Heart right ventricle (tissue), 16 donors: ENCODE measurements at regions not wholly inside any gene's neighbourhood (a gene's known extent, or its start where the extent isn't known, plus 50 kb on each side); places are given as distances from the start of the nearest gene placed in this dataset.

ENCODE experiments used
- ATAC-seq, 8 donors: fragments of 200-7000 bp; cut with Tn5 transposase; one replicate each; pipeline ENCODE4 v1.9.1; 2020; ENCODE audit warnings: mild to moderate bottlenecking in 8 of 8, moderate library complexity in 8 of 8, moderate number of reproducible peaks in 1 of 8
- DNase-seq, 2 donors: peaks; one replicate each; pipeline ENCODE4 v3.0.0-alpha.2; 2020
- H3K27ac ChIP-seq, 10 donors: fragments of 200-600 bp; sonication (generic) in 2 of 10; one replicate each; pipeline versions ENCODE4 v1.5.0 to v1.8.0; 2020 to 2022; ENCODE audit warnings: mild to moderate bottlenecking in 3 of 10
- H3K27me3 ChIP-seq, 7 donors: fragments of 200-600 bp; one replicate each; pipeline ENCODE4 v1.8.0; 2021 to 2022; ENCODE audit warnings: mild to moderate bottlenecking in 2 of 7
- H3K36me3 ChIP-seq, 9 donors: fragments of 200-600 bp; sonication (generic) in 1 of 9; one replicate each; pipeline versions ENCODE4 v1.5.0 to v1.8.0; 2020 to 2022; ENCODE audit warnings: mild to moderate bottlenecking in 2 of 9
- H3K4me1 ChIP-seq, 9 donors: fragments of 200-600 bp; sonication (generic) in 1 of 9; one replicate each; pipeline versions ENCODE4 v1.5.0 to v1.8.0; 2020 to 2022; ENCODE audit warnings: mild to moderate bottlenecking in 4 of 9
- H3K4me3 ChIP-seq, 10 donors: fragments of 200-600 bp; sonication (generic) in 2 of 10; one replicate each; pipeline versions ENCODE4 v1.5.0 to v1.8.0; 2020 to 2022; ENCODE audit warnings: mild to moderate bottlenecking in 7 of 10, moderate library complexity in 2 of 10
- H3K9me3 ChIP-seq, 11 donors: fragments of 200-600 bp in 10 of 11; sonication (generic) in 2 of 11; one replicate each; pipeline versions ENCODE4 v1.5.0 to v1.8.0; 2013 to 2022; ENCODE audit warnings: mild to moderate bottlenecking in 2 of 11, control low read depth in 1 of 11, moderate library complexity in 1 of 11
- WGBS, 2 donors: extraction: QIAGEN DNeasy Blood & Tissue Kit; methylation state at CpG; one replicate each; pipeline ENCODE4 v1.1.7; 2013; ENCODE audit warnings: inconsistent platforms in 1 of 2; 5-methylcytosine and 5-hydroxymethylcytosine counted together
- intact Hi-C, 10 donors: fragments of 100-400 bp; cut with DNase I; formaldehyde crosslinking; loops; one replicate each; pipeline versions ENCODE4 v1.11.1 to v1.14.2; 2022
- TF ChIP-seq, protein P1 (sequence below), 9 donors: fragments of 200-600 bp; sonication (generic) in 2 of 9; IDR thresholded peaks; one replicate each; pipeline versions ENCODE4 v1.5.0 to v1.8.0; 2021 to 2022; ENCODE audit warnings: antibody characterized with exemption in 9 of 9, mild to moderate bottlenecking in 5 of 9, moderate library complexity in 1 of 9
- donor health status: Arrhythmogenic right ventricular cardiomyopathy.
- donor health status: ischemic (EF 13 %, LVEDD 7.1; RV severe dilation, severe dysfunction).
- donor health status: healthy with polysubstance abuse.
- donor health status: DM: no; HTN: yes; CAD: no.
- donor health status: DM: no; HTN: no; CAD: no.
- donor health status: ischemic (EF 25% LVEDD 6.9; RV normal size, moderate dysfunction).
- donor health status: ischemic (EF 25% LVEDD 5.7; RV mildly dilated, moderate dysfunction).
- donor health status: healthy.
- donor health status: DM: yes; HTN: yes; CAD: no.
- donor health status: Ischemic cardiomyopathy.
- donor health status: ischemic (EF 35%, LVEDD 5.7; RV mildly dilated, moderate dysfunction).
- donor health status: nonischemic (EF 11% LVEDD 7.7; RV severe dilation, severe dysfunction).
- donor health status: DM: yes; HTN: yes; CAD: no.
- donor health status: PGD.
- donor health status: ischemic (EF 29% LVEDD 5.4; RV normal size, mild dysfunction).
- donor health status: nonischemic (EF 23%, LVEDD 6.1; RV moderate dilation, normal function).

DNA sequence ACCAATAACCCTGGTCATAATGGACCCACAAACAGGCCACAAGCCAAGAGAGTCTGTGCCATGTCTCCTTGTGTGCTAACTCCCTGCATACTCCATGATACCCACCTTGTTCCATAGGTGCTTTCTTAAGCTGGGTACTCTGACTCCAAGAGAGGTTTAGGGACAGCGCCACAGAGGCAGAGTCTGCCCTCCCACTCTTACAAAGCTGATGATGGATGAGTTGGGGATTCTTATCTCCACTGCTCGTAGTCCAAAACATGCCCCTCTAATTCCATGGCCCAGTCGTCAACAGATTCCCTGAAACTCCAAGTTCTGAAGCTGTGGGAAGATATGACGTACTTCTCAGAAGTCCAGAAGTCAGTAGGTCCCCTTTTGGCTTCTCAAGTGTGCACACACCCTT lies 184.4 kb upstream of the CCL2 start:
- intact Hi-C loops: no loop called here
- Histone ChIP-seq H3K4me3 (no peak overlapping the region), H3K9me3 (no peaks in the 10 kb centered on the region), H3K36me3 (no peaks in the 10 kb centered on the region), H3K4me1 (no peaks in the 10 kb centered on the region), H3K27me3 (peaks cover 0 to 5% (median 0%) of the 10 kb centered on the region in 7 donors), H3K27ac (no peak overlapping the region)
- ATAC-seq: no peak
- TF ChIP-seq, protein P1, sequence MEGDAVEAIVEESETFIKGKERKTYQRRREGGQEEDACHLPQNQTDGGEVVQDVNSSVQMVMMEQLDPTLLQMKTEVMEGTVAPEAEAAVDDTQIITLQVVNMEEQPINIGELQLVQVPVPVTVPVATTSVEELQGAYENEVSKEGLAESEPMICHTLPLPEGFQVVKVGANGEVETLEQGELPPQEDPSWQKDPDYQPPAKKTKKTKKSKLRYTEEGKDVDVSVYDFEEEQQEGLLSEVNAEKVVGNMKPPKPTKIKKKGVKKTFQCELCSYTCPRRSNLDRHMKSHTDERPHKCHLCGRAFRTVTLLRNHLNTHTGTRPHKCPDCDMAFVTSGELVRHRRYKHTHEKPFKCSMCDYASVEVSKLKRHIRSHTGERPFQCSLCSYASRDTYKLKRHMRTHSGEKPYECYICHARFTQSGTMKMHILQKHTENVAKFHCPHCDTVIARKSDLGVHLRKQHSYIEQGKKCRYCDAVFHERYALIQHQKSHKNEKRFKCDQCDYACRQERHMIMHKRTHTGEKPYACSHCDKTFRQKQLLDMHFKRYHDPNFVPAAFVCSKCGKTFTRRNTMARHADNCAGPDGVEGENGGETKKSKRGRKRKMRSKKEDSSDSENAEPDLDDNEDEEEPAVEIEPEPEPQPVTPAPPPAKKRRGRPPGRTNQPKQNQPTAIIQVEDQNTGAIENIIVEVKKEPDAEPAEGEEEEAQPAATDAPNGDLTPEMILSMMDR (IDR thresholded peaks at IDR 0.05): no peak
- no peak for DNase-seq
- 62 to 64% methylated on average over 4 of the region's 4 CpGs for WGBS, 2 donors

DNA sequence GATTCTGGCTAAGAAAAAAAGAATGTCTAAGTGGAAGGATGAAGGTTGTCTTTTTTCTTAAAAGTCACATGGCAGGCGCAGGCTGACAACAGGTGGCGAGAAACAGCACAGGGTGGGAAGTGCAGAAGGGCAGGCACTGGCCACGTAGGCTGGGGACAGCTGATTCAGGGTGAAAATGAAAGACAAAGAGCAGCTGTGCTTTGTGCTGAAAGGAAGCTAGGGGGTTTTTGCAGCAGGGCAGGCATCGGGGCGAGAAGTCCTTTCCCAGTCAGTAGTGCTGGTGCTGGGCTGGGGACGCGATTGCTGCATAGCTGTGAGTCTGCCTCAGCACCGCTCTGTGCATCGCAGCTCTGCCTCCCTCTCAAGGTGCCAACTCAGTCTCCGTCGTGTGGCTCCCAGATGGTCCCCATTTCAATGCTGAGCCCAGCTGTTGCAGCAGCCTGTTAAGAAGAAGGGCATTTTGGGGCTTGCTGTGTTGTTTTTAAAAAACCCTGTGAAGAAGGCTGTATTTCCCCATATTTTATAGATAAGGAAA lies 183.1 kb upstream of the CCL2 start:
- intact Hi-C loops: no loop called here
- no peak for ATAC-seq
- WGBS, 2 donors: 72 to 73% methylated on average over 11 of the region's 11 CpGs

DNA sequence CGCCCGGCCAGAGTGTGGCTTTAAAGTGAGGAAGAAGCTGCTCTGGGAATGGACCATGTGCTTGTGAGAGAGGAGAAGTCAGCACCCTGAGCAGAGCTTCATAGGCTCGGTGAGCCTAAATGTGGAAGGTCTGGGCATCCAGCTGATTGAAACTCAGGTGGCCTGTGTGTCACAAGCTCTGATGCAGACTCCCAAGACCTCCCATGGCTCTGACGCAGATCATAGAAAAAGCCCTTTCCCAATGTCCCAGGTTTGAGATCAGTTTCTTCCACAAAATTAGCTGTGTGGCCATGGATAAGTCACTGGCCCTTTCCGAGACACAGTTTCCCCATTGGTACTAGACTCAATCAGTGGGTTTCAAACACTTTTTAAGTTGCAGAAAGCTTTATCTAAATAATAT lies 180.0 kb upstream of the CCL2 start:
- intact Hi-C loops: no loop called here
- Histone ChIP-seq H3K9me3 (no peaks in the 10 kb centered on the region), H3K27me3 (peaks cover 0 to 31% (median 14%) of the 10 kb centered on the region in 7 donors), H3K27ac (no peak overlapping the region), H3K36me3 (no peaks in the 10 kb centered on the region), H3K4me3 (no peak overlapping the region), H3K4me1 (no peaks in the 10 kb centered on the region)
- no peak for DNase-seq
- no peak for ATAC-seq
- 88 to 94% methylated on average over 5 of the region's 5 CpGs for WGBS, 2 donors
- TF ChIP-seq, protein P1 (IDR thresholded peaks at IDR 0.05): no peak

More for the DNA sequence above, 183.1 kb upstream of the CCL2 start:
- no peaks in the 10 kb centered on the region for H3K9me3 ChIP-seq
- no peaks in the 10 kb centered on the region for H3K36me3 ChIP-seq
- TF ChIP-seq, protein P1 (IDR thresholded peaks at IDR 0.05): no peak
- H3K4me1 ChIP-seq: no peaks in the 10 kb centered on the region
- H3K27ac ChIP-seq: no peak overlapping the region
- H3K4me3 ChIP-seq: no peak overlapping the region
- no peak for DNase-seq
- peaks cover 0 to 7% (median 0%) of the 10 kb centered on the region in 7 donors for H3K27me3 ChIP-seq

DNA sequence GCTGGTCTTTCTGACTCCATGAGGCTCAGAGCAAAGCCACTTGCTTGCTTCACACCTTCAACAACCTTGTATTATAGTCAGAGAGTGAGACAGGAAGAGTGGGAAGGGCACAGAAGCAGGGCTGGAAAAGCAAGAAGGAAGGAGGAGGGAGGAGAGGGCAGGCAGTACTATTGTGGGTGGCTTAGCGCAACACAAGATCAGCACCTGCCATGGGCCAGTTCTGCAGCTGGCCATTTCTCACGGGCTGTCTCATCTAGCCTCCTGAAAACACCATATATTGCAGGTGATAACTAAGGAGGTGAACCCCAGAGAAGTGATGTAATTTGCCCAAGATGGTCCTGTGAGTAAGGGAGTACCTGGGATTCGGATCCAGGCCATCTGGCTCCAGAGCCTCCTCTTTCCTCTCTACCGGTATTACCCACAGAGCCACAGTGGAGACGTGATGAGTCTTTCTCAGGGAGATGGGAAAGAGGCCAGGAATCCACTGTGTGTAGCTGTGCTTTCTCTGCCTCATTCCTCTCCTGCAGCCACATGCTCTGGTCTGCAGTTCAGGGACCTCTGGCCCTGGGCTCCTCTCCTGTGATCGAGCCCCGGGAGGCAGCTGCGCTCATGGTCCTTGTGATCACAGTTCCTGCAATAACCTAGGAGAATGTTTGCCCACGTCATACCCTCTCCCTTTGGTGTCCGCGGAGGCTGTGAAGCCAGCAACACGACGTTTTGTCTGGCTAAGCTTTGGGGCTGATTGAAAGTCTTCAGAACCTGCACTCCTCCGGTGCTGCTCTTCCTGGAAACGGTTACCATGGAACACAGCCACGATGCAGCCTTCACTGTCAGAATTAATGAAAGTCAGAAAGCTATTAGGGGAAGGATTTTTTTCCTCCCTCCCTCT lies 178.1 kb upstream of the CCL2 start:
- H3K4me1 ChIP-seq: no peaks in the 10 kb centered on the region
- H3K27me3 ChIP-seq: peaks cover 0 to 31% (median 14%) of the 10 kb centered on the region in 7 donors
- DNase-seq (no peak), ATAC-seq (no peak)
- intact Hi-C loops: no loop called here
- H3K36me3 ChIP-seq: no peaks in the 10 kb centered on the region
- no peaks in the 10 kb centered on the region for H3K9me3 ChIP-seq
- TF ChIP-seq, protein P1 (IDR thresholded peaks at IDR 0.05): no peak
- H3K27ac ChIP-seq: no peak overlapping the region
- WGBS, 2 donors: 60 to 64% methylated on average over 16 of the region's 16 CpGs
- no peak overlapping the region for H3K4me3 ChIP-seq
